ENCODE measurements at regions not wholly inside any gene's neighbourhood (a gene's known extent, or its start where the extent isn't known, plus 50 kb on each side); places are given as distances from the start of the nearest gene placed in this dataset.

- H3K4me3 ChIP-seq (replicated peaks in 1 of 2; ENCODE audit: low read depth in 2 of 2, low read length in 2 of 2) = no peak overlapping the region
- DNase-seq (ENCODE audit: low read depth in 2 of 2) = peak in 1 of 2 donors; percentile 45
- TF ChIP-seq CTCF (IDR thresholded peaks at IDR 0.05; ENCODE audit: low read depth, low read length) = no peak
These were observed 120.7 kb downstream of the SEC16B start for GRCh38 chr1:177849130-177849529.

- H3K4me3 ChIP-seq (replicated peaks in 1 of 2; ENCODE audit: low read depth in 2 of 2, low read length in 2 of 2) = no peak overlapping the region
- DNase-seq (ENCODE audit: low read depth in 2 of 2) = peak in 1 of 2 donors; percentile 41
- no peak for TF ChIP-seq CTCF (IDR thresholded peaks at IDR 0.05; ENCODE audit: low read depth, low read length)
These were observed 121.3 kb downstream of the SEC16B start for GRCh38 chr1:177848577-177848976.

GRCh38 chr1:177847843-177848242, 122.0 kb downstream of the SEC16B start:
- H3K4me3 ChIP-seq (replicated peaks in 1 of 2; ENCODE audit: low read depth in 2 of 2, low read length in 2 of 2) = no peak overlapping the region
- no peak for TF ChIP-seq CTCF (IDR thresholded peaks at IDR 0.05; ENCODE audit: low read depth, low read length)
- peak; percentile 10 to 75 for DNase-seq (ENCODE audit: low read depth in 2 of 2)

GRCh38 chr1:177838907-177839485, 130.9 kb downstream of the SEC16B start:
- DNase-seq (ENCODE audit: low read depth in 2 of 2) = no peak
- TF ChIP-seq CTCF (IDR thresholded peaks at IDR 0.05; ENCODE audit: low read depth, low read length) = no peak
- no peak overlapping the region for H3K4me3 ChIP-seq (replicated peaks in 1 of 2; ENCODE audit: low read depth in 2 of 2, low read length in 2 of 2)

GRCh38 chr1:177833631-177834030, 136.2 kb downstream of the SEC16B start:
- H3K4me3 ChIP-seq (replicated peaks in 1 of 2; ENCODE audit: low read depth in 2 of 2, low read length in 2 of 2) = no peak overlapping the region
- DNase-seq (ENCODE audit: low read depth in 2 of 2) = no peak
- TF ChIP-seq CTCF (IDR thresholded peaks at IDR 0.05; ENCODE audit: low read depth, low read length) = no peak

GRCh38 chr1:177830531-177831135, 139.2 kb downstream of the SEC16B start:
- TF ChIP-seq CTCF (IDR thresholded peaks at IDR 0.05; ENCODE audit: low read depth, low read length) = no peak
- DNase-seq (ENCODE audit: low read depth in 2 of 2) = no peak
- H3K4me3 ChIP-seq (replicated peaks in 1 of 2; ENCODE audit: low read depth in 2 of 2, low read length in 2 of 2) = no peak overlapping the region
